ENCODE measurements at regions not wholly inside any gene's neighbourhood (a gene's known extent, or its start where the extent isn't known, plus 50 kb on each side); places are given as distances from the start of the nearest gene placed in this dataset.

DNA sequence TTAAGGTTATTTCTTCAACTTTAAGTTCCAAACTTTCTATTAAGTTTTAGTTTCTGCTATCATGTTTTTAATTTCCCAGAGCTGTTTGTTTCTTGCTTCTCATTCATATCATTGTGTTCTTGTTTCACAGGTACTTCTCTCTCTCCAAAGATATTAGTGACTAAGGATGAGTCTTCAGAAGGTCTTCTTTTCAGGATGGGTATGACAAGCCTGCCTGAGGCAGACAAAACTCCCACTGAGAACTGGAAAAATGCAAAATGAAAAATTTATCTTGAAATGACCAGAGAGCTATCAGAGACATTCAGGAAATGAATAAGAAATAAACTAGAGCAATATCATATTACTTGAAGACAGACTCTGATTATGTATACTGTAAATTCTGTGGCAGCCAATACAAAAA, 110.8 kb upstream of the EGFR start:
- H3K79me2 ChIP-seq (ENCODE audit: control insufficient read depth, insufficient read depth, low read length), result no peaks in the 10 kb centered on the region
- no peak overlapping the region for H3K9ac ChIP-seq (ENCODE audit: insufficient read depth, low read length)
- H3K27ac ChIP-seq (ENCODE audit: insufficient read depth, low read length), result no peak overlapping the region
- no peak overlapping the region for H3K4me2 ChIP-seq (ENCODE audit: extremely low read depth, insufficient read depth, low read length)
- no peaks in the 10 kb centered on the region for H3K36me3 ChIP-seq (ENCODE audit: control insufficient read depth, insufficient read depth, low read length)
- no peak for TF ChIP-seq EZH2 (IDR thresholded peaks at IDR 0.05; ENCODE audit: low read length, missing control alignments)
- TF ChIP-seq, protein P1, sequence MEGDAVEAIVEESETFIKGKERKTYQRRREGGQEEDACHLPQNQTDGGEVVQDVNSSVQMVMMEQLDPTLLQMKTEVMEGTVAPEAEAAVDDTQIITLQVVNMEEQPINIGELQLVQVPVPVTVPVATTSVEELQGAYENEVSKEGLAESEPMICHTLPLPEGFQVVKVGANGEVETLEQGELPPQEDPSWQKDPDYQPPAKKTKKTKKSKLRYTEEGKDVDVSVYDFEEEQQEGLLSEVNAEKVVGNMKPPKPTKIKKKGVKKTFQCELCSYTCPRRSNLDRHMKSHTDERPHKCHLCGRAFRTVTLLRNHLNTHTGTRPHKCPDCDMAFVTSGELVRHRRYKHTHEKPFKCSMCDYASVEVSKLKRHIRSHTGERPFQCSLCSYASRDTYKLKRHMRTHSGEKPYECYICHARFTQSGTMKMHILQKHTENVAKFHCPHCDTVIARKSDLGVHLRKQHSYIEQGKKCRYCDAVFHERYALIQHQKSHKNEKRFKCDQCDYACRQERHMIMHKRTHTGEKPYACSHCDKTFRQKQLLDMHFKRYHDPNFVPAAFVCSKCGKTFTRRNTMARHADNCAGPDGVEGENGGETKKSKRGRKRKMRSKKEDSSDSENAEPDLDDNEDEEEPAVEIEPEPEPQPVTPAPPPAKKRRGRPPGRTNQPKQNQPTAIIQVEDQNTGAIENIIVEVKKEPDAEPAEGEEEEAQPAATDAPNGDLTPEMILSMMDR (conservative IDR thresholded peaks at IDR 0.05 in 1 of 2, IDR thresholded peaks at IDR 0.05 in 1 of 2; ENCODE audit: low read depth in 1 of 2, low read length in 2 of 2), result no peak
- peaks cover 2% of the 10 kb centered on the region for H3K4me1 ChIP-seq (ENCODE audit: control insufficient read depth, extremely low read depth, insufficient read depth, low read length)
- no peaks in the 10 kb centered on the region for H3K27me3 ChIP-seq (ENCODE audit: control insufficient read depth, insufficient read depth, low read length)
- no peak for DNase-seq (ENCODE audit: low read depth in 2 of 2)
- H3K4me3 ChIP-seq (replicated peaks in 1 of 4; ENCODE audit: control extremely low read depth in 1 of 4, insufficient read depth in 1 of 4, low read depth in 3 of 4, low read length in 4 of 4), result no peak overlapping the region
- no peaks in the 10 kb centered on the region for H3K9me3 ChIP-seq (ENCODE audit: control insufficient read depth, insufficient read depth, low read depth, low read length)
- no peak overlapping the region for H2AFZ ChIP-seq (ENCODE audit: low read length)
- no peaks in the 10 kb centered on the region for H4K20me1 ChIP-seq (ENCODE audit: control insufficient read depth, extremely low read depth, insufficient read depth, low read length)

DNA sequence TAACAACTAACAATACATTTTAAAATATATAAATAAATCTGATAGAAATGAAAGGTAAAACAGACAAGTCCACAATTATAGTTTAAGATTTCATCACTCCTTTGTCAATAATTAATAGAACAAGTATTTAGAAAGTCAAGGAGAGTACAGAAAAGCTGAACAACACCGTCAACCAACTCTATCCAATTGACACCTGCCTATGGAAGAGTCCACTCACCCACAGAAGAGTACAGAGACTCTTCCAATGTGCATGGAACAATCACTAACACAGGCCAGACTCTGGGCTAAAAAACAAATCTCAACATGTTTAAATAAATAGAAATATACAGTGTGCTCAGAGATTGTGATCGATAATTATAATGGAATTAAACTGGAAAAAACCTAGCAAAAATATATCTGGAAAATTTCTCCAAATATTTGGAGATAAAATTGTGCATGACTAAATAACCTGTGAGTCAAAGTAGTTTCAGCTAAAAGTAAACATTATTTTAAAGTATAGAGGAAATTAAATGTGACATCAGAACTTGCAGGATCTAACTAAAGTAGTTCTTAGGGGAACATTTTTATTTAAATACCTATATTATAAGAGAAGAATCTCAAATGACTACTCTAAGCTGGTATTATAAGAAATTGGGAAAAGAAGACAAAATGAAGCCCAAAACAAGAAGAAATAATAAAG, 109.9 kb upstream of the EGFR start:
- Histone ChIP-seq H3K27me3 (ENCODE audit: control insufficient read depth, insufficient read depth, low read length) (no peaks in the 10 kb centered on the region), H2AFZ (ENCODE audit: low read length) (no peak overlapping the region), H3K27ac (ENCODE audit: insufficient read depth, low read length) (no peak overlapping the region), H3K36me3 (ENCODE audit: control insufficient read depth, insufficient read depth, low read length) (no peaks in the 10 kb centered on the region), H4K20me1 (ENCODE audit: control insufficient read depth, extremely low read depth, insufficient read depth, low read length) (no peaks in the 10 kb centered on the region), H3K9ac (ENCODE audit: insufficient read depth, low read length) (no peak overlapping the region), H3K4me1 (ENCODE audit: control insufficient read depth, extremely low read depth, insufficient read depth, low read length) (peaks cover 2% of the 10 kb centered on the region), H3K4me3 (replicated peaks in 1 of 4; ENCODE audit: control extremely low read depth in 1 of 4, insufficient read depth in 1 of 4, low read depth in 3 of 4, low read length in 4 of 4) (no peak overlapping the region), H3K9me3 (ENCODE audit: control insufficient read depth, insufficient read depth, low read depth, low read length) (no peaks in the 10 kb centered on the region), H3K4me2 (ENCODE audit: extremely low read depth, insufficient read depth, low read length) (no peak overlapping the region), H3K79me2 (ENCODE audit: control insufficient read depth, insufficient read depth, low read length) (no peaks in the 10 kb centered on the region)
- DNase-seq (ENCODE audit: low read depth in 2 of 2), result no peak
- TF ChIP-seq EZH2 (IDR thresholded peaks at IDR 0.05; ENCODE audit: low read length, missing control alignments), result no peak
- TF ChIP-seq, protein P1 (conservative IDR thresholded peaks at IDR 0.05 in 1 of 2, IDR thresholded peaks at IDR 0.05 in 1 of 2; ENCODE audit: low read depth in 1 of 2, low read length in 2 of 2), result no peak

DNA sequence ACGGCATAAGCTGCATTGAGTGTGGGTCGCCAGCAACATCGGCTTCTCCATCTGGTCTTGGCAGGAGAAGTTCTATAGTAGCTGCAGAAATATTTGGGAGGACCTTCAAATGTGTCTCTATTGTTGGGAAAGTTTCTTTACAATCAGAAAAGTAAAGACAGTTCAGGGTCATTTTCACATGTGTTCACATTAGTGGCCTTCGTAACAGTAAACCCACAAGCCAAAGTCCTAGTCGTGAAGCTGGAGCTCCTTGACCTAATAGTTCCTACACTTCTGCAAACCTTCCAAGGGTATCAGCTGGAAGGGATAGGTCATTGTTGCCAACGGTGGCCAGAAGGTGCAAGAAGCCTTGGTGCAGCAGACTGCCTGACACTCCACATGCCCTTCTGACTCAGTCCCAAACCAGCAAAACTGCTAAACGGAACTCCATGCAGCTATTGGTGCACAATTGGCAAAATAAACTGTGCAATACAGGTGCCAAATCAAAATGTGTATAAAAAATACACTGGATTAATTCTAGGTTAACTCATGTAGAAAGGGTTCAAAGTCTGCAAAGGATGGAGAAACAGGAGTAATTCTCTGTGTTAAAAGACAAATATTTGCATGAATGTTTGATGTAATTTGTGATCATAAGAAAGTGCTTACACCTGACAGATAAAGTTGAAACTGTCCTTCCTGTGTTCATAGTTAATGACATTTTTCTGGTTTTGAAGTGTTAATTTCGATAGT, 102.8 kb upstream of the EGFR start:
- H3K27me3 ChIP-seq (ENCODE audit: control insufficient read depth, insufficient read depth, low read length), result no peaks in the 10 kb centered on the region
- H3K79me2 ChIP-seq (ENCODE audit: control insufficient read depth, insufficient read depth, low read length), result no peaks in the 10 kb centered on the region
- H3K4me1 ChIP-seq (ENCODE audit: control insufficient read depth, extremely low read depth, insufficient read depth, low read length), result no peaks in the 10 kb centered on the region
- no peak overlapping the region for H3K9ac ChIP-seq (ENCODE audit: insufficient read depth, low read length)
- TF ChIP-seq, protein P1 (conservative IDR thresholded peaks at IDR 0.05 in 1 of 2, IDR thresholded peaks at IDR 0.05 in 1 of 2; ENCODE audit: low read depth in 1 of 2, low read length in 2 of 2), result no peak
- no peak for TF ChIP-seq EZH2 (IDR thresholded peaks at IDR 0.05; ENCODE audit: low read length, missing control alignments)
- H4K20me1 ChIP-seq (ENCODE audit: control insufficient read depth, extremely low read depth, insufficient read depth, low read length), result no peaks in the 10 kb centered on the region
- no peak overlapping the region for H3K4me3 ChIP-seq (replicated peaks in 1 of 4; ENCODE audit: control extremely low read depth in 1 of 4, insufficient read depth in 1 of 4, low read depth in 3 of 4, low read length in 4 of 4)
- no peak overlapping the region for H3K4me2 ChIP-seq (ENCODE audit: extremely low read depth, insufficient read depth, low read length)
- H3K36me3 ChIP-seq (ENCODE audit: control insufficient read depth, insufficient read depth, low read length), result no peaks in the 10 kb centered on the region
- no peak for DNase-seq (ENCODE audit: low read depth in 2 of 2)
- H3K9me3 ChIP-seq (ENCODE audit: control insufficient read depth, insufficient read depth, low read depth, low read length), result no peaks in the 10 kb centered on the region
- no peak overlapping the region for H3K27ac ChIP-seq (ENCODE audit: insufficient read depth, low read length)
- H2AFZ ChIP-seq (ENCODE audit: low read length), result no peak overlapping the region

All from fibroblast of lung (primary cell).